BJ (cell line): ENCODE measurements at regions not wholly inside any gene's neighbourhood (a gene's known extent, or its start where the extent isn't known, plus 50 kb on each side); places are given as distances from the start of the nearest gene placed in this dataset.

Experiments
- CTCF ChIA-PET: fragments of 350-600 bp; formaldehyde crosslinking; extraction: SDS; loops from one replicate; lab custom pipeline; 2021; ENCODE audit warnings: antibody characterized with exemption, inconsistent platforms; lab: Yijun Ruan, JAX
- POLR2A ChIA-PET: fragments of 300-600 bp; sonication (Branson Sonifier 250); formaldehyde crosslinking; extraction: SDS; loops from one replicate; lab custom pipeline; 2021; ENCODE audit warnings: antibody characterized with exemption; lab: Charles Lee
- DNase-seq: peaks from one replicate; pipeline ENCODE4 v3.0.0-alpha.2; 2011; ENCODE audit warnings: low read depth
- H3K27me3 ChIP-seq: 2 replicates; pipeline ENCODE4 v1.6.0; 2011; ENCODE audit warnings: low read length; ENCODE audit not compliant: control insufficient read depth, insufficient read depth
- H3K36me3 ChIP-seq: 2 replicates; pipeline ENCODE4 v1.5.1; 2011; ENCODE audit warnings: low read length; ENCODE audit not compliant: control insufficient read depth, insufficient read depth
- H3K4me3 ChIP-seq: 2 replicates; pipeline ENCODE4 v1.5.1; 2011; ENCODE audit warnings: low read depth, mild to moderate bottlenecking, control low read depth, low read length
- TF ChIP-seq, protein P1 (sequence below): IDR thresholded peaks from 2 replicates; pipeline ENCODE4 v1.5.1; 2011; ENCODE audit warnings: low read depth, mild to moderate bottlenecking, control low read depth, inconsistent platforms, low read length, moderate library complexity; ENCODE audit not compliant: insufficient read depth

DNA sequence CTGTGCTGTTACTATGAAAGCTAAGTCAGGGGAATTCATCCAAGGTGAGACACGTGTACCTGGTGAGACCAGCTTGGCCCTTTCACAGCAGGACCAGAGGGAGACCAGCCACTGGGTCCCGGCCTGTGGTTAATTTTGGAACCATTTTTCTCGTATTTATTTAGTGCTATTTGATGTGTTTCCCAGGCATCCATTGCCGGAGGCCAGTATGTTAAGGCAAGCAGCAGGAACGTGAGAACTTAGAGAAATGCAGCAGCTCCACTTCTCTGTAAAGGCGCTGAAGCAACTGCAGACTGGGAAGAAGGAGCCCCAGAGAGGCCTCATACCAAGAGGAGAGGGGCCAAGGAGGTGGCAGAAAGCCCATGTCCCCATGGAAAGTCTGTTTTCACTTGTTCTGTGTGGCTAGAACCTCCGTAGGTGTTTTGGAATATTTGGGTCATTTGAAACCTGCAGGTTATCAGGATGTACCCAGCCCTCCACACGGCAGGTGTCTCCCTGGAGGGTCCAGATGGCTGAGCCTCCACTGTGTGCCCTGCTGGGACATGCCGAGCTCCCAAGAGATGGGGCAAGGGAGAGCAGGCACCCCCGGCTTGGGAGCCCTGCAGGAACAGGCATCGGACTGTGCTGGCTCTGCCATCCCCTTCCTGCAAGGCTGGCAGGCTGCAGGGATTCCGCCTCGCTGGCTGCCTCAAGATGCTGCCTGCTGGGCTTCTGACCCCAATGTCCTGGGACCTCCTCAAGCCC, 256.0 kb upstream of the RAB6C start:
- Histone ChIP-seq H3K4me3 (no peak overlapping the region), H3K36me3 (no peaks in the 10 kb centered on the region), H3K27me3 (no peaks in the 10 kb centered on the region)
- CTCF ChIA-PET: no interaction called here
- POLR2A ChIA-PET: no interaction called here
- no peak for DNase-seq
- TF ChIP-seq, protein P1, sequence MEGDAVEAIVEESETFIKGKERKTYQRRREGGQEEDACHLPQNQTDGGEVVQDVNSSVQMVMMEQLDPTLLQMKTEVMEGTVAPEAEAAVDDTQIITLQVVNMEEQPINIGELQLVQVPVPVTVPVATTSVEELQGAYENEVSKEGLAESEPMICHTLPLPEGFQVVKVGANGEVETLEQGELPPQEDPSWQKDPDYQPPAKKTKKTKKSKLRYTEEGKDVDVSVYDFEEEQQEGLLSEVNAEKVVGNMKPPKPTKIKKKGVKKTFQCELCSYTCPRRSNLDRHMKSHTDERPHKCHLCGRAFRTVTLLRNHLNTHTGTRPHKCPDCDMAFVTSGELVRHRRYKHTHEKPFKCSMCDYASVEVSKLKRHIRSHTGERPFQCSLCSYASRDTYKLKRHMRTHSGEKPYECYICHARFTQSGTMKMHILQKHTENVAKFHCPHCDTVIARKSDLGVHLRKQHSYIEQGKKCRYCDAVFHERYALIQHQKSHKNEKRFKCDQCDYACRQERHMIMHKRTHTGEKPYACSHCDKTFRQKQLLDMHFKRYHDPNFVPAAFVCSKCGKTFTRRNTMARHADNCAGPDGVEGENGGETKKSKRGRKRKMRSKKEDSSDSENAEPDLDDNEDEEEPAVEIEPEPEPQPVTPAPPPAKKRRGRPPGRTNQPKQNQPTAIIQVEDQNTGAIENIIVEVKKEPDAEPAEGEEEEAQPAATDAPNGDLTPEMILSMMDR: no peak

DNA sequence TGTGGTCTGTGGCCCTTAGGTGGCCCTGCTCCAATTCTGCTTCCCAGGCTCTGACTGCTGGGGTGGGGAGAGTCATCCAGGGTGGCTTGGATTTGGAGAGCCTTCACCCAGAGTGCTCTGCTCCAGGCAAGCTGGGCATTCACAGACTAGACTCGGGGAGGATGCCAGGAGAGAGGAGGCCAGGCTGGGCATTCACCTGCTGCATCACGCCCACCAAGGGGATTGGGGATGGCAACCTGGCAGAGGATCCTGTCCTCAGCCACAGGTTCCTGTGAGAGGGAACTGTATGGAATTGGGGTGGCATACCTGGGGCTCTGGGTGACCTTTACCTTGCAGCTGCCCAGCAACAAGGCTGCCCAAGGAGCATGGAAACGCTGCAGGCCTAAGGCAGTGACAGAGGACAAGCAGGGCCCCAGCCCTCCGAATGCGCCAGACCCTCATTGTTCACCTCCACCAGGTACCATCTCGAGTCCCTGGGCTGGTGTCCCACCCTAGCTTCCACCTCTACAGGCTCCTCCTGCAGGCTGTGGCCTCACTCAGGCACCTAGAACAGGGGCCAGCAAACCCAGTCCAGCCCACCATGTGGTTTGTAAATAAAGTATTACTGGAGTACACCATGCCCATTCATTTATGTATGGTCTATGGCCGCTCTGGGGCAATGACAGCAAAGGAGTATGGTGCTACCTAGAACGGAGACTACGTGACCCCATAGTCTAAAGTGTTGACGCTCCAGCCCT, 255.3 kb upstream of the RAB6C start:
- CTCF ChIA-PET: no interaction called here
- Histone ChIP-seq H3K27me3 (no peaks in the 10 kb centered on the region), H3K4me3 (no peak overlapping the region), H3K36me3 (no peaks in the 10 kb centered on the region)
- DNase-seq: no peak
- POLR2A ChIA-PET: no interaction called here
- TF ChIP-seq, protein P1: no peak

DNA sequence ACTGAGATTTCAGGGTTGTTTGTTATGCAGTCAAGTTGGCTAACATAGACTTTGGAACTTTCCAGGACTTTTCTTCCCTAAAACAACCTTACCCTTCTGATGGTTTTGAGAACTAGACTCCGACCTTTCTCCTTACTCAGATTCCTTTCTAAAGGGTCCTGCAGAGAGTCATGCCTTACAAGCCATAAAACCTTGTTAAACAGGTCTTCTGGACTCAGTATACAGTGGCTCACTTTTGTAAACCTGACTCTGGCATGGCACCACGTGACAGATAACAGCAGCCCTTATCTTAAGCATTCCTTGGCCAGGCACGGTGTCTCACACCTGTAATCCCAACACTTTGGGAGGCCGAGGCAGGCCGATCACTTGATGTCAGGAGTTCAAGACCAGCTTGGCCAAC, 253.2 kb upstream of the RAB6C start:
- TF ChIP-seq, protein P1: no peak
- H3K4me3 ChIP-seq: no peak overlapping the region
- H3K27me3 ChIP-seq: no peaks in the 10 kb centered on the region
- ChIA-PET CTCF (no interaction called here), POLR2A (no interaction called here)
- no peaks in the 10 kb centered on the region for H3K36me3 ChIP-seq
- no peak for DNase-seq

DNA sequence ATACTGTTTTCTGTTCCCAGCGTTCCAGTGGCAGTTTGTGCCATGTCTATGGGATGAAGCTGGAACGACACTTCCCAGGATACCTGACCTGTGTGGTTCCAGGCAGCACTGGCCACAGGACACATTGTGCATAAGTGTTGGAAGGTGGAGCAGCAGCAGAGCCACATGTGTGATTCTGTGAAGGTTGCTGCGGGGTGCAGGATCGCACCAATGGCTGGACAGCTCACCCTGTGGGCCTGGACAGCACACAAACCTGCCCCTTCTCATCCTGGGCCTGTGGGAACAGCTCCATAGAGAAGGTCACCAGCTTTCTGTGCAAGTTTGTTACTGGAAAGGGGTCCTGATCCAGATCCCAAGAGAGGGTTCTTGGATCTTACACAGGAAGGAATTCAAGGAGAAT, 252.2 kb upstream of the RAB6C start:
- DNase-seq: no peak
- CTCF ChIA-PET: interaction anchor here (0.6 kb wide), 1 partner anchor 1786 kb away, joined by 3 read pairs; no protein-coding TSS in a partner anchor
- POLR2A ChIA-PET: no interaction called here
- no peaks in the 10 kb centered on the region for H3K36me3 ChIP-seq
- H3K27me3 ChIP-seq: no peaks in the 10 kb centered on the region
- H3K4me3 ChIP-seq: no peak overlapping the region
- TF ChIP-seq, protein P1: no peak

DNA sequence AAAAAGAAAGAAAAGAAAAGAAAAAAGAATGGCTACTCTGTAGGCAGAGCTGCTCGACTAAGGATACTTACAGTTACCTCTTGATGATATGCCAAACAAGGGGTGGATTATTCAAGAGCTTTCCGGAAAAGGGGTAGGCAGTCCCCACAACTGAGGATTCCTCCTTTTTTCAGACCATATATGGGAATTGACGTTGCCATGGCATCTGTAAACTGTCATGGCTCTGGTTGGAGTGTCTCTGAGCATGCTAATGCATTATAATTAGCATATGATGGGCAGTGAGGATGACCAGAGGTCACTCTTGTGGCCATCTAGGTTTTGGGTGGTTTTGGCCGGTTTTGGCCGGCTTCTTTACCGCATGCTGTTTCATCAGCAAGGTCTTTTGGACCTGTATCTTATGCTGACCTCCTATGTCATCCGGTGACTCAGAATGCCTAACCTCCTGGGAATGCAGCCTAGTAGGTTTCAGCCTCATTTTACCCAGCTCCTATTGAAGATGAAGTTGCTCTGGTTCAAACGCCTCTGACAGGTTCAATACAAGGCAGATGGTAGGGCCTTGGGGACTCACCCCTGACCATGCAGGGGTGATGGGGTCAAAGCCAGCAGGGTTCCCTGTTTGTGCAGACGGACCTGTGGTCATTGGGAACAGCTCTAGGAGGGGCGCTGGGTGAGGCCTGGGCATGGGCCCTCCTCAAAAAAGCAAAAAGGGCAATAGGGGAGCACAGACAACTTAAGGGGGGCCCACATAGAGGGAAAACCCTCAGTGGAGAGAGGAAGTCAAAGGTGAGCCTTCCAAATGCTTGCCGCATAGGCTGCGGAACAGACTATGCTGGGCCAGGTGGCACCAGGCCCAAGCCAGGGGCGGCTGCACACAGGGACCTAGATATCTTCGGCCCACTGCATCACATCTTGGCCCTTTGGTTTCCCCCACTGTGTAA, 251.2 kb upstream of the RAB6C start:
- TF ChIP-seq, protein P1: no peak
- Histone ChIP-seq H3K4me3 (no peak overlapping the region), H3K27me3 (no peaks in the 10 kb centered on the region), H3K36me3 (no peaks in the 10 kb centered on the region)
- CTCF ChIA-PET: no interaction called here
- no peak for DNase-seq
- POLR2A ChIA-PET: no interaction called here
